GM21786 (cell line): ENCODE measurements at regions not wholly inside any gene's neighbourhood (a gene's known extent, or its start where the extent isn't known, plus 50 kb on each side); places are given as distances from the start of the nearest gene placed in this dataset.
A peak's percentile ranks its signal among the peaks of the same experiment; 100 is the strongest.

Source experiments
- ATAC-seq: cut with Tn5 transposase; IDR thresholded peaks from one replicate; pipeline ENCODE4 v1.9.1; 2021; ENCODE audit not compliant: unreplicated experiment

DNA sequence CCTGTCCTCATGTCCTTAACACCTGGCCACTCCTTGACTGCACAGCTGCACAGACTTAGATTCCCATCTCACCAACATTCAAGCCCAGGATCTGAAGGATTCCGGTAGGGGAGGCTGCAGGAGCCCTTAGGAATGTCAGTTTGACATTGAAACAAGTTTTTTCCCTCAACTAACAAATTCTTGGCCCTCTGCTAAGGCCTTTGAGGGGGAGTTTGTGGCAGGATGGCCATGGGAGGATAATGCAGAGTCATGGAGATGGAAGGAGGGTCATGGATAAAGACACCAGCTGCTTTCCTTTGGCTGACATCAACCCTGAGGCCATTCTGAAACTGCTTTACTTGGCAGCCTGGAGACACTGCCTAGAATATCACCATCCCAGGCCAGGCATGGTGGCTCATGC, 63.4 kb upstream of the PPP2R5A start:
- ATAC-seq: no peak

DNA sequence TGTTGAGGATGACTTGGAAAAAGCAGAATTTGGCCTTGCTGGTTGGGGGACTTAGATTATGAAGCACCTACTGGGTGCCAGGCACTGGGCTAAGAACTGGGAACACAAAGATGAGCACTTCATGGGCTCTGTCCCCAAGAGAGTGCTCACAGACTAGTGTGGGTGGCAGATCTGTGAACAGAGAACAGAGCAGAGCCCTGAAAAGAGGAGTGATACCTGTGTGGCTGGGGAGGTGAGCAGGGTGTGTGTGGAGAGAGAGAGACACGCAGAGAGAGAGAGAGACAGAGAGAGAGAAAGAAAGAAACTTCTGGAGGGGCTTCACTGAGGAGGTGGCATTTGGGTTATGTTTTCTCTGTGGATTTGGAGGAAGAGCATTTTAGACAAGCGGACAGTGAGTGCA, 61.1 kb upstream of the PPP2R5A start:
- ATAC-seq: no peak

DNA sequence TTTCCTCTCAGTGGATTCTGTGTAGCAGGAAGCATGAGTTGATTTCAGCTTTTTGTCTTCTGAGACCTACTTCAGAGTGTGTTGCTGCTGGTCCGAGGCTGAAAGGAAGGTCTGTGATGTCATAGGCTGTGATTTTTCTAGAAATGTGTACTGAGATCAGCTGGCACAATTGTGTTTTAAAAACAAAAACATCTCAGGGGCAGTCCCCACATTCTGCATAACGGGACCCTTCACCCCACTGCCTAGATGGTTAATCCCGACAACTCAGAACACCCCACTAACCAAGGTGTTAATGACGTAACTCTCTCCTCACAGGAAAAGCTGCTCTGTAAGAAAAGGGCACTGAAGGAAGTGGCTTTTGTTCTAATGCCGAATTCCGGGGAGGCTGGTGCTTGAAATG, 59.8 kb upstream of the PPP2R5A start:
- ATAC-seq: no peak

DNA sequence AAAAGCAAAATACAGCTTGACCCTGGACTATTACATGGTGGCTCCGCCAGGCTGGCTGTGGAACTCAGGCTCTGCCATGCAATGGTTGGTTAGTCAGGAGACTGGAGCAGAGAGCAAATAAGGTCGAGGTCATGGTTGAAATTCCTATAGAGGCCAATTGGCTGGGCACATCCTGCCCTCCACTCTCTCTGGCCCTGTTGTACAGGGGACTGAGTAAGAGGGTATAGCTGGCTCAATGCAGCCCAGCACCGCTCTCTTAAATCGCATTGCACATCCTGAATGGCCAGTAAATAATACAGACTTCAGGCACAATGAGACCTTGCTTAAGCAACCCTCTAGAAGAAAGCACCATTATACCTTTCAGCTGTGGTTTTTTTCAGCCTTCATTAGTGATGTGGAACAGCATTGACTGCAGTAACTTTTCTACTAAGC, 59.3 kb upstream of the PPP2R5A start:
- ATAC-seq: peak; percentile 46

DNA sequence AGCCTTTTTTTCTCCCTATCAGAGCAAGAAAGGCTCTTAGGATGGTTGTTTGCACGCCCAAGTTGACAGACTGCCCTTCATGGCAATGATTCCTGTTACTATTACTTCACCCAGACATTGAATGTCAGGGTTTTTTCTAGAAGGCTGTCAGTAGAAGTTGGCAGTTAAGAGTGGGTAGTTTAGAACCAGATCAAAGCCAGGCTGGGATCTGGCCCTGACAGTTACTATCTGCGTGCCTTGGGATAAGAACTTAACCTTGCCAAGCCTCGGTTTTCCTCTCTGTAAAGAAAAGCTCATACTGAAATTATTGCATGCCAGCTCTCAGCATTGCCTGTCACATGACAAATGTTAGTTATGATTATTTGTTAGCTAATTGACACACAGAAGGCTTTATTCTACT, 58.7 kb upstream of the PPP2R5A start:
- ATAC-seq: no peak

DNA sequence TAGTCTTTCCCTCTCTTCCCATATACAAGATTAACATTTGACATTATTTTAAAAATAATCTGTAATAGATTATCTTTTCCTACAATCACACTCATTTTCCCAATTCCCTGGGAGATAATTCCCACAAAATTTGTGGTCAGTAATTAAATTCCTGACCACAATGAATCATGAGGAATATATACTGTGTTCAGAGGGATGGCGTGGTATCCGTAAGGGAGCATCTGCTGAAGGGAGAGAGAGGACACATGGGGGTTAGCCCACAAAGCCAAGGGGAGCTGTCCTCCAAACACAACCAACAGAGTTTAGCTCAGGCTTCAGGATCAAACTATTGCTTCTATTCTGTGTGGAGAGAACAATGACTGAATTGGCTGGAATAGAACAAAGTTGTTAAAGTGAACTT, 57.1 kb upstream of the PPP2R5A start:
- no peak for ATAC-seq

DNA sequence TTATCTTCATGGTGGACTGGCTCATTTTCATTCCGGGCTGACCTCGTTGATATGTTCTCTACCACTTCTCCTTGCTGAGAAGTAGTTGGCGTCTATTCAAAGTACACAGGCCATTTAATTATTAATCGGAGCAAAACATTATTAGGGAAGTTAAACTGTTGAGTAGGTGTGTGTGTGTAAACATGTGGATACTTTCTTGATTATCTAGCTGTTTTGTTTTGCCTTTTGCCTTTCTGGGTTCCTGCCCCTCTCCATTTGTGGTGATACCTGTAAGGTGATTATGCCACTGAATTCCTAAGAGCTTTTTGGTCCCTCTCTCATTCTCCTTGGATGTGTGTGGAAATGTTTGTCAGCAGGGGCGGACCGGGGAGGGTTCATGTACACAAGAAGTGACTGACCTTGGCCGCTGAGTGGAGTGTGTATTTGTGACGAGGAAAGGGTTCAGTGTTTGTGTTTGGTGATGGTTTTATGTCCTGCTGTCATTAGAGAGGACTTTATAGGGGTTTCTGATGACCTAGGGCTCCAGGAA, 56.6 kb upstream of the PPP2R5A start:
- ATAC-seq: no peak

DNA sequence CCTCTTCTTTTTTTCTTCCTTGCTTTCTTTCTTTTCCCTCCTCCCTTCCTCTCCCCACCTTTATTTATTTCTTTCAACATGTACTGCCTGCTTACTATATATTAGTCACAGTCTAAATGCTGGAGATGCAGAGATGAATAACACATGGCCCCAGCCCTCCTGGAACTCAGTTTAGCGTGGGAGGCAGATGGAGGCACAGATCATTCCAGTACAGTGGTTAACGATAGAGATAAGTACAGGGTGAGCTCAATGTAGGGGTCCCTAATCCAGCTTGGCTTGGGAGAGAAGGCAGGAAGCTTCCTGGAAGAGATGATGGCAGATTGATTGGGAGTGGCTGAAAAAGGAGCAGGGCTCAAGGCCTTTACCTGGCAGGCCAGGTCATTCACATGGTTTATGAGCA, 55.6 kb upstream of the PPP2R5A start:
- no peak for ATAC-seq

DNA sequence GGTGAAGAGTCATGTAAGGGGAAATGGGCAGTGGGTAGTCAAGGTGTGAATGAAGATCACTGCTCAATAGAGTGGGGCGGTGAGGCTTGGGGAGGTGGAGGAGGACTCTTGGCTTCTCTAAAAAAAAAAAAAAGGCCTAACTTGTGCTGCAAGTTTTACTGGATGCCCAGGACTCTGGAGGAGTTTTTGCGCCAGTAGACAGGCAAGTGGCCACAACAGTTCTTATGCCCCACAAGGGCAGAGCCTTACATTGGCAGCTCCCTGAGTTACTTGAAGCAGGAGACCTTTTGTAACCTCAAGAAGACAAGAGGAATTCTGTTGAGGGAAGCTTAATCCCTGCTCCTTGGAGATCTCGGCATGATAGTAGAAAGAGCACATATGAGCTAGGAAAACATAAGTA, 54.9 kb upstream of the PPP2R5A start:
- no peak for ATAC-seq

DNA sequence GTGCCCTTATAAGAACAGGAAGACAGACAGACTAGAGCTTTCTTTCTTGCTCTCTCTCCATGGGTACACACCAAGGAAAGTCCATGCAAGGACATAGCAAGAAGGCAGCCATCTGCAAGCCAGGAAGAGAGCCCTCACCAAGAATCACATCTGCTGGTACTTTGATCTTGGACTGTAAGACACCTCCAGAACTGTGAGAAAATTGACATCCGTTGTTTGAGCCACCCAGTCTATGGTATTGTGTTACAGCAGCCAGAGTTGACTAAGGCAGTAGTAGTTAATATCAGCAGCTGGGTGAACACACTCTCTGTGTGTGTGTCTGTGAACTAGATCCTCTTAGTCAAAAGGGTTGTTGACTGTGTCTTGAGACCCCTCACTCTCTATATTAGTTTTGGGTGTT, 53.8 kb upstream of the PPP2R5A start:
- ATAC-seq: no peak

DNA sequence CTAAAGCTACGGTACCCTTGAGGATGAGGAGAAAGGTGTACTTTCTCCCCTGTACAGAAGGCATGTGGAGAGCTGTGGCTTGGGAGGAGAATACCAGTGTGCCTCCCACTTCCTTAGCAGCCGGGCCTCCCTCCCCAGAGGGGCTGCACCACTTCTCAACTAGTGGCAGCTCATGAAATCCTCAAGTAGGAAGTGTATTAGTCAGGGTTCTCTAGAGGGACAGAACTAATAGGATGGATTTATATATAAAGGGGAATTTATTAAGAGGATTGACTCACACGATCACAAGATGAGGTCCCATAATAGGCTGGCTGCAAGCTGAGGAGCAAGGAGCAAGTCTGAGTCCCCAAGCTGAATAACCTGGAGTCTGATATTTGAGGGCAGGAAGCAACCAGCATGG, 53.1 kb upstream of the PPP2R5A start:
- ATAC-seq: no peak

DNA sequence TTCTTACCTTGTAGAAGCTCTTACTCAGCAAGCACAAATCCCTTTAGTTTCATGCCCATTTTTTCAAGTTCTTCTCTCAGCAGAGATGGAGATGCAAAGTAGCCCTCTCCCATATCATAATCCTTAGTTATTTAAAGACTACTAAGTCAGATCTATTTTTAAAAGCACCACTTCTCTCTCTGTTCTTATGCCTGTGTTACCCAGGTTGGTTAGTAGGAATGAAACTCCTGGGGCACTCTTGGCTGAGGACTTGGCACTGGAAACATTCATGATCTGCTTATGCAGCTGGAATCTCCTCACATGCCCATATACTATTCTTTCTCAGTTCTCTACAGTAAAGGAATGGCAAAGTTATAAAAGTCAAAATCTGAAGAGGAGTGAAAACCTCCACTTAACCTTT, 51.9 kb upstream of the PPP2R5A start:
- no peak for ATAC-seq

DNA sequence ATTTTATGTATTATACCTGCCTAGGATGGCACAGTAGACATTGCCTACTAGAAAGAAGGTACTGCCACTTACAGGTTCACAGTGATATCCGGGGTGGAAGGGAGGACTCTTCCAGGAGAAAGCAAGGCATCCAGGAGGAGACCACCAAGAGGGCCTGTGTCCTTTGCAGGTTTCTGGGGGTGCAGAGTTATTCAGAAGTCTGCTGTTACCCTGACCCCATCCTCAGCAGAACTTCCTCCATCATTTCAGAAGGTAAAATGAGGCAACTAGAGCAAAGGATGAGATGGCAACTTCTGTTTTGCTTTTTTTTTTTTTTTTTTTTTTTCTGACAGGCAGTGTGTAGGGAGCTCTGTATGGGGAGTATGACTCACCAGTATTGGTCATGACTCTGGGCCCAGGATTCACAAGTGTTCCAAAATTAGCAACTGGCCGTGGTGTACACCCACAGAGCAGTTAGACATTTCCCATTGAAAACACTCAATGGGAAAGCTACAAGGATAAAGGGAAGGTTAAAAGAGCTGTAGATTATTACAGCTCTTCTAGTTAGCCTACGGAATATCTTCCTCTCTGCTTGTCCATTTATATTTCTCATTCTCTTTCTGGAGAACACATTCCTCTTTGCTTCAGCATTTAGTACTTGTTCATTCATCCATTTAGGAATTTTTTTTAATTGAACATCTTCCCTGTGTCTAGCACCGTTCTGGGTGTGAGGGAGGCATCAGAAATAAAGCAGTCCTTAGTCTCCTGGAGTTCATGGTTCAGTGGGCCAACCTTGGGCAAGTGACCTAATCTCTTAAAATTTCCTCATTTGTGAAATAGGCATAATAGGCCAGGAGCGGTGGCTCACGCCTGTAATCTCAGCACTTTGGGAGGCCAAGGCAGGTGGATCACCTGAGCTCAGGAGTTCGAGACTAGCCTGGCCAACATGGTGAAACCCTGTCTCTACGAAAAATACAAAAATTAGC, 50.5 kb upstream of the PPP2R5A start:
- ATAC-seq: peak; percentile 63
